GM13976 (cell line): ENCODE measurements at regions not wholly inside any gene's neighbourhood (a gene's known extent, or its start where the extent isn't known, plus 50 kb on each side); places are given as distances from the start of the nearest gene placed in this dataset.

Source experiments
- DNase-seq: peaks from one replicate; pipeline ENCODE4 v3.0.0; 2012; ENCODE audit warnings: low spot score
- CTCF ChIP-seq: IDR thresholded peaks from 2 replicates; pipeline ENCODE4 v1.5.1; 2012; ENCODE audit warnings: borderline replicate concordance, mild to moderate bottlenecking; ENCODE audit not compliant: insufficient read depth; ENCODE audit errors: extremely low read depth, missing control alignments, control extremely low read depth
- in situ Hi-C: fragments of 300-500 bp; cut with MboI; formaldehyde crosslinking; loops from one replicate; pipeline ENCODE4 v1.12.0; 2022; ENCODE audit warnings: low sequenced_read_pairs, mixed read lengths, inconsistent platforms; ENCODE audit not compliant: unreplicated experiment

GRCh38 chr1:178644308-178645120, 80.5 kb upstream of the RALGPS2 start:
- in situ Hi-C loops = no loop called here
- no peak for TF ChIP-seq CTCF
- no peak for DNase-seq

GRCh38 chr1:178645157-178645807, 79.8 kb upstream of the RALGPS2 start:
- TF ChIP-seq CTCF = no peak
- no peak for DNase-seq
- in situ Hi-C loops = no loop called here

GRCh38 chr1:178645808-178646200, 79.2 kb upstream of the RALGPS2 start:
- in situ Hi-C loops = no loop called here
- DNase-seq = no peak
- TF ChIP-seq CTCF = no peak

- in situ Hi-C loops = no loop called here
- no peak for TF ChIP-seq CTCF
- no peak for DNase-seq
These were observed 78.2 kb upstream of the RALGPS2 start for GRCh38 chr1:178646821-178647220.

- DNase-seq = no peak
- TF ChIP-seq CTCF = no peak
- in situ Hi-C loops = no loop called here
These were observed 76.9 kb upstream of the RALGPS2 start for GRCh38 chr1:178648151-178648550.

GRCh38 chr1:178649582-178650350, 75.3 kb upstream of the RALGPS2 start:
- DNase-seq = no peak
- no peak for TF ChIP-seq CTCF
- in situ Hi-C loops = no loop called here
